SK-N-SH (cell line): ENCODE measurements at regions not wholly inside any gene's neighbourhood (a gene's known extent, or its start where the extent isn't known, plus 50 kb on each side); places are given as distances from the start of the nearest gene placed in this dataset.
"Not testable (repeated sequence)": the region's sequence is repeated elsewhere in the genome, so short reads cannot be mapped to it uniquely, and the experiment has no call there.

Source experiments
- CTCF ChIA-PET: fragments of 300-600, 350-600 bp; formaldehyde crosslinking; extraction: SDS; loops from one replicate; lab custom pipeline; 2021; lab: Yijun Ruan, JAX
- POLR2A ChIA-PET: fragments of 350-600 bp; sonication (Branson Sonifier 250); formaldehyde crosslinking; extraction: SDS; loops from one replicate; lab custom pipeline; 2020; ENCODE audit warnings: antibody characterized with exemption, inconsistent platforms; lab: Yijun Ruan, JAX
- DNase-seq: peaks from one replicate; pipeline ENCODE4 v3.0.0; 2012
- H2AFZ ChIP-seq: fragments of 200-600 bp; sonication (generic); 2 replicates; pipeline ENCODE4 v1.8.1; 2016; ENCODE audit warnings: antibody characterized with exemption, mild to moderate bottlenecking, low read depth
- H3F3A ChIP-seq: fragments of 200-600 bp; sonication (generic); replicated peaks from 2 replicates; pipeline ENCODE3; 2016; ENCODE audit warnings: antibody characterized with exemption, mild to moderate bottlenecking; ENCODE audit not compliant: insufficient read depth
- H3K27ac ChIP-seq, 2 experiments: fragments of 200-500 bp in 1 of 2; fragments of 200-600 bp in 1 of 2; sonication (Bioruptor generic) in 1 of 2; sonication (generic), shearing (Covaris generic) in 1 of 2; 2 replicates each; pipeline versions ENCODE4 v1.5.1 to v1.6.1; 2014 to 2016; ENCODE audit warnings: low read depth in 2 of 2, inconsistent platforms in 1 of 2, low read length in 1 of 2, mild to moderate bottlenecking in 1 of 2, mixed read lengths in 1 of 2
- H3K27me3 ChIP-seq: fragments of 200-600 bp; sonication (generic), shearing (Covaris generic); 2 replicates; pipeline ENCODE4 v1.6.1; 2016; ENCODE audit warnings: mixed run types; ENCODE audit not compliant: insufficient read depth
- H3K36me3 ChIP-seq, 2 experiments: fragments of 200-500 bp in 1 of 2; fragments of 200-600 bp in 1 of 2; sonication (Bioruptor generic) in 1 of 2; sonication (generic) in 1 of 2; replicated peaks in 1 of 2; 2 replicates each; pipeline versions ENCODE3 to v1.5.1; 2014 to 2016; ENCODE audit warnings: low read length in 1 of 2, mild to moderate bottlenecking in 1 of 2; ENCODE audit not compliant: insufficient read depth in 2 of 2, control insufficient read depth in 1 of 2
- H3K4me1 ChIP-seq, 2 experiments: fragments of 200-500 bp in 1 of 2; fragments of 200-600 bp in 1 of 2; sonication (Bioruptor generic) in 1 of 2; sonication (generic), shearing (Covaris generic) in 1 of 2; 2 replicates each; pipeline versions ENCODE4 v1.5.1 to v1.6.1; 2014 to 2016; ENCODE audit warnings: low read depth in 1 of 2, low read length in 1 of 2, mixed run types in 1 of 2; ENCODE audit not compliant: insufficient read depth in 2 of 2, control insufficient read depth in 1 of 2
- H3K4me2 ChIP-seq: fragments of 200-600 bp; sonication (generic), shearing (Covaris generic); 2 replicates; pipeline ENCODE4 v1.6.1; 2017; ENCODE audit warnings: mixed run types
- H3K4me3 ChIP-seq, 2 experiments: fragments of 200-500 bp in 1 of 2; fragments of 200-600 bp in 1 of 2; sonication (Bioruptor generic) in 1 of 2; sonication (generic), shearing (Covaris generic) in 1 of 2; 2 replicates each; pipeline versions ENCODE4 v1.5.1 to v1.8.1; 2014 to 2016; ENCODE audit warnings: low read depth in 2 of 2, inconsistent platforms in 1 of 2, low read length in 1 of 2, mild to moderate bottlenecking in 1 of 2, mixed read lengths in 1 of 2, moderate library complexity in 1 of 2
- H3K79me2 ChIP-seq: fragments of 200-600 bp; sonication (generic); 2 replicates; pipeline ENCODE4 v1.8.1; 2017; ENCODE audit warnings: mild to moderate bottlenecking; ENCODE audit not compliant: insufficient read depth
- H3K9ac ChIP-seq: fragments of 200-600 bp; sonication (generic); 2 replicates; pipeline ENCODE4 v1.6.1; 2017; ENCODE audit warnings: mixed run types
- H3K9me2 ChIP-seq: fragments of 200-600 bp; sonication (generic); 2 replicates; pipeline ENCODE4 v1.6.1; 2017; ENCODE audit warnings: mixed run types
- H3K9me3 ChIP-seq: fragments of 200-600 bp; sonication (generic); 2 replicates; pipeline ENCODE4 v1.6.1; 2017; ENCODE audit warnings: mixed run types, mild to moderate bottlenecking, moderate library complexity
- H4K20me1 ChIP-seq: fragments of 200-600 bp; sonication (generic); 2 replicates; pipeline ENCODE4 v1.6.1; 2017; ENCODE audit warnings: mild to moderate bottlenecking, mixed run types; ENCODE audit not compliant: insufficient read depth
- CHD2 ChIP-seq: fragments of 150-350 bp; IDR thresholded peaks from 2 replicates; pipeline ENCODE4 v1.6.1; 2018; ENCODE audit warnings: low read length; ENCODE audit not compliant: partially characterized antibody
- ELF1 ChIP-seq: IDR thresholded peaks from 2 replicates; pipeline ENCODE4 v1.4.0; 2012
- FOSL2 ChIP-seq: IDR thresholded peaks from 2 replicates; pipeline ENCODE4 v1.4.0; 2012; ENCODE audit warnings: low read depth, mild to moderate bottlenecking, moderate library complexity, borderline replicate concordance
- GATA2 ChIP-seq: sonication (generic); formaldehyde crosslinking; IDR thresholded peaks from 2 replicates; pipeline ENCODE4 v1.5.0; 2020; ENCODE audit warnings: mild to moderate bottlenecking, missing genetic modification reagents
- JUND ChIP-seq: IDR thresholded peaks from 2 replicates; pipeline ENCODE4 v1.4.0; 2012
- MEF2A ChIP-seq: IDR thresholded peaks from 2 replicates; pipeline ENCODE4 v1.4.0; 2012; ENCODE audit warnings: low read depth, borderline replicate concordance
- NFIC ChIP-seq: IDR thresholded peaks from 2 replicates; pipeline ENCODE4 v1.4.0; 2012; ENCODE audit warnings: borderline replicate concordance
- POLR2AphosphoS5 ChIP-seq: IDR thresholded peaks from 2 replicates; pipeline ENCODE4 v1.6.1; 2012; ENCODE audit warnings: low read depth, low read length
- RAD21 ChIP-seq: IDR thresholded peaks from 2 replicates; pipeline ENCODE4 v1.6.1; 2012; ENCODE audit warnings: mild to moderate bottlenecking, low read length
- TAF1 ChIP-seq: IDR thresholded peaks from 2 replicates; pipeline ENCODE4 v1.6.1; 2012; ENCODE audit warnings: low read depth, mild to moderate bottlenecking, low read length, moderate library complexity, borderline replicate concordance
- USF1 ChIP-seq: IDR thresholded peaks from 2 replicates; pipeline ENCODE4 v1.4.0; 2012; ENCODE audit warnings: low read depth, borderline replicate concordance
- USF2 ChIP-seq: fragments of 150-350 bp; IDR thresholded peaks from 2 replicates; pipeline ENCODE4 v1.6.1; 2017; ENCODE audit warnings: antibody characterized with exemption, low read length, low read depth, borderline replicate concordance
- YY1 ChIP-seq: IDR thresholded peaks from 2 replicates; pipeline ENCODE4 v1.4.0; 2012; ENCODE audit warnings: low read depth, mild to moderate bottlenecking
- WGBS: methylation state at CpG from one replicate; pipeline ENCODE4 v1.1.6; 2017; ENCODE audit warnings: low lambda C conversion rate; 5-methylcytosine and 5-hydroxymethylcytosine counted together
- TF ChIP-seq, protein P1 (sequence below): IDR thresholded peaks from 2 replicates; pipeline ENCODE4; 2012

DNA sequence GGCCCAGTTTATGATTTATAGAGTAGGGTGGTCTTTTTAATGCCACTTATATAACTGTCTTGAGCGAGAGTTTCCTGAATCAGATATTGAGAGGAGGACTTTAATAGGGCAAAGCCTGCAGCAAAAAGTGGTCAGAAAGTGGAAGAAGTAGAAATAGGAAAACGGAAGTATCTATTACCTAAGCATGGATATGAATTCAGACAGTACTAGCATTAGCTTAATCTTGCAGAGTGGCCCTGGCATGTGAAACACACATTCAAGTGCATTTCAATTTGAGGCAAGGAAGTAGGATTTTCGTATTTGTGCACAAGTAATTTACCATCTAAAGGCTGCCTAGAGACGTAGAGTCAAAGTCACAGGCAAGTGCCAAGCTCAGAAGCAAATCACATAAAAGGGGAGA, 622.3 kb downstream of the DIPK2A start:
- no peak overlapping the region for H2AFZ ChIP-seq
- H3K4me3 ChIP-seq, result no peak overlapping the region
- no peaks in the 10 kb centered on the region for H4K20me1 ChIP-seq
- no peaks in the 10 kb centered on the region for H3K9me2 ChIP-seq
- H3K4me1 ChIP-seq, result peaks cover 0 to 4% of the 10 kb centered on the region in 2 experiments; a peak in 1 of 4 replicates
- H3K9me3 ChIP-seq, result no peaks in the 10 kb centered on the region
- DNase-seq, result no peak
- H3K4me2 ChIP-seq, result no peak overlapping the region
- no peaks in the 10 kb centered on the region for H3K79me2 ChIP-seq
- no peak for TF ChIP-seq ELF1
- TF ChIP-seq GATA2 (CRISPR knock-in tag), result no peak
- TF ChIP-seq POLR2AphosphoS5, result no peak
- TF ChIP-seq, protein P1, sequence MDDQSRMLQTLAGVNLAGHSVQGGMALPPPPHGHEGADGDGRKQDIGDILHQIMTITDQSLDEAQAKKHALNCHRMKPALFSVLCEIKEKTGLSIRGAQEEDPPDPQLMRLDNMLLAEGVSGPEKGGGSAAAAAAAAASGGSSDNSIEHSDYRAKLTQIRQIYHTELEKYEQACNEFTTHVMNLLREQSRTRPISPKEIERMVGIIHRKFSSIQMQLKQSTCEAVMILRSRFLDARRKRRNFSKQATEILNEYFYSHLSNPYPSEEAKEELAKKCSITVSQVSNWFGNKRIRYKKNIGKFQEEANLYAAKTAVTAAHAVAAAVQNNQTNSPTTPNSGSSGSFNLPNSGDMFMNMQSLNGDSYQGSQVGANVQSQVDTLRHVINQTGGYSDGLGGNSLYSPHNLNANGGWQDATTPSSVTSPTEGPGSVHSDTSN, result no peak
- TF ChIP-seq JUND, result no peak
- no peak for TF ChIP-seq FOSL2
- TF ChIP-seq RAD21, result no peak
- no peak for TF ChIP-seq USF2
- TF ChIP-seq TAF1, result no peak
- no peak for TF ChIP-seq YY1
- TF ChIP-seq NFIC, result no peak
- no peak for TF ChIP-seq MEF2A
- no peak for TF ChIP-seq CHD2
- no peak for TF ChIP-seq USF1
- ChIA-PET CTCF (no interaction called here), POLR2A (no interaction called here)
- no peaks in the 10 kb centered on the region for H3K36me3 ChIP-seq
- H3F3A ChIP-seq, result no peaks in the 10 kb centered on the region
- 9% methylated on average over 4 of the region's 4 CpGs for WGBS
- H3K27me3 ChIP-seq, result no peaks in the 10 kb centered on the region
- no peak overlapping the region for H3K27ac ChIP-seq
- H3K9ac ChIP-seq, result no peak overlapping the region

- H3K27ac ChIP-seq, H3K4me3 ChIP-seq, H4K20me1 ChIP-seq, H3K79me2 ChIP-seq, H3K9me2 ChIP-seq, CTCF ChIA-PET, DNase-seq, H3K4me1 ChIP-seq, H3F3A ChIP-seq, H3K36me3 ChIP-seq, H3K4me2 ChIP-seq, H3K9me3 ChIP-seq, H3K9ac ChIP-seq, H2AFZ ChIP-seq, POLR2A ChIA-PET, H3K27me3 ChIP-seq: not testable (repeated sequence)
- 0% methylated on average over 6 of the region's 7 CpGs for WGBS
Observed at GRCh38 chr3:144620236-144620635, 648.6 kb downstream of the DIPK2A start.
